Trophoblast cell (in vitro differentiated cells and primary cell): ENCODE measurements at regions not wholly inside any gene's neighbourhood (a gene's known extent, or its start where the extent isn't known, plus 50 kb on each side); places are given as distances from the start of the nearest gene placed in this dataset.

Experiments
- DNase-seq, 2 donors: peaks; one replicate each; pipeline ENCODE4 v3.0.0-alpha.2; 2016
- H2AFZ ChIP-seq: 2 replicates; pipeline ENCODE4 v1.6.1; 2013; ENCODE audit warnings: low read length, moderate library complexity, mild to moderate bottlenecking; ENCODE audit not compliant: insufficient read depth, poor library complexity
- H2AK5ac ChIP-seq: 2 replicates; pipeline ENCODE4 v1.6.1; 2013; ENCODE audit warnings: mild to moderate bottlenecking, low read length
- H2BK120ac ChIP-seq: 2 replicates; pipeline ENCODE4 v1.6.1; 2013; ENCODE audit warnings: low read length, mild to moderate bottlenecking, moderate library complexity; ENCODE audit not compliant: insufficient read depth, poor library complexity
- H2BK12ac ChIP-seq: 2 replicates; pipeline ENCODE4 v1.6.1; 2013; ENCODE audit warnings: mild to moderate bottlenecking, low read length, moderate library complexity
- H2BK5ac ChIP-seq: 2 replicates; pipeline ENCODE4 v1.6.1; 2013; ENCODE audit warnings: low read length, low read depth, moderate library complexity, mild to moderate bottlenecking; ENCODE audit not compliant: poor library complexity
- H3K14ac ChIP-seq: 2 replicates; pipeline ENCODE4 v1.6.1; 2013; ENCODE audit warnings: mild to moderate bottlenecking, low read length
- H3K18ac ChIP-seq: 2 replicates; pipeline ENCODE4 v1.6.1; 2013; ENCODE audit warnings: mild to moderate bottlenecking, low read length
- H3K23ac ChIP-seq: 2 replicates; pipeline ENCODE4 v1.6.1; 2013; ENCODE audit warnings: low read length
- H3K27ac ChIP-seq: 2 replicates; pipeline ENCODE4 v1.5.1; 2013; ENCODE audit warnings: low read depth, mild to moderate bottlenecking, inconsistent platforms, low read length, moderate library complexity
- H3K27me3 ChIP-seq: 2 replicates; pipeline ENCODE4 v1.6.1; 2013; ENCODE audit warnings: inconsistent platforms, mild to moderate bottlenecking, low read length, moderate library complexity; ENCODE audit not compliant: insufficient read depth
- H3K36me3 ChIP-seq, 2 experiments: 1 replicate in 1 of 2; 2 replicates in 1 of 2; pipeline ENCODE4 v1.6.1; 2013; ENCODE audit warnings: low read length in 2 of 2, mild to moderate bottlenecking in 2 of 2, moderate library complexity in 1 of 2; ENCODE audit not compliant: insufficient read depth in 2 of 2, control insufficient read depth in 1 of 2
- H3K4ac ChIP-seq: 2 replicates; pipeline ENCODE4 v1.6.1; 2013; ENCODE audit warnings: low read depth, mild to moderate bottlenecking, low read length, moderate library complexity
- H3K4me1 ChIP-seq, 2 experiments: 1 replicate in 1 of 2; 2 replicates in 1 of 2; pipeline ENCODE4 v1.6.1; 2013; ENCODE audit warnings: low read length in 2 of 2, mild to moderate bottlenecking in 2 of 2, moderate library complexity in 1 of 2; ENCODE audit not compliant: insufficient read depth in 2 of 2, control insufficient read depth in 1 of 2
- H3K4me2 ChIP-seq: 2 replicates; pipeline ENCODE4 v1.6.1; 2013; ENCODE audit warnings: inconsistent platforms, mild to moderate bottlenecking, low read length, moderate library complexity
- H3K4me3 ChIP-seq: 2 replicates; pipeline ENCODE4 v1.5.1; 2013; ENCODE audit warnings: mild to moderate bottlenecking, low read depth, low read length, inconsistent platforms
- H3K79me1 ChIP-seq: one replicate; pipeline ENCODE4 v1.6.1; 2013; ENCODE audit warnings: low read length
- H3K79me2 ChIP-seq: 2 replicates; pipeline ENCODE4 v1.6.1; 2013; ENCODE audit warnings: low read length, mild to moderate bottlenecking; ENCODE audit not compliant: control insufficient read depth, insufficient read depth, poor library complexity
- H3K9ac ChIP-seq: 2 replicates; pipeline ENCODE4 v1.6.1; 2013; ENCODE audit warnings: mild to moderate bottlenecking, low read length
- H3K9me3 ChIP-seq: 2 replicates; pipeline ENCODE4 v1.6.1; 2013; ENCODE audit warnings: low read depth, mild to moderate bottlenecking, control low read depth, inconsistent platforms, low read length; ENCODE audit not compliant: insufficient read depth
- H4K12ac ChIP-seq: 2 replicates; pipeline ENCODE4 v1.6.1; 2013; ENCODE audit warnings: low read depth, mild to moderate bottlenecking, low read length, moderate library complexity
- H4K8ac ChIP-seq: 2 replicates; pipeline ENCODE4 v1.6.1; 2013; ENCODE audit warnings: low read depth, mild to moderate bottlenecking, low read length, moderate library complexity
- H4K91ac ChIP-seq: one replicate; pipeline ENCODE4 v1.6.1; 2013; ENCODE audit warnings: low read depth, mild to moderate bottlenecking, low read length, moderate library complexity
- whole genome bisulfite sequencing: extraction: QIAGEN DNeasy Blood & Tissue Kit; methylation state at CpG from one replicate; pipeline ENCODE4 v1.1.7; 2013; ENCODE audit warnings: missing lambda C conversion rate; ENCODE audit not compliant: insufficient read length, insufficient coverage; ENCODE audit errors: extremely low coverage; 5-methylcytosine and 5-hydroxymethylcytosine counted together

GRCh38 chr1:68329096-68329835 is 96.9 kb upstream of the WLS start:
- no peak overlapping the region for H2BK120ac ChIP-seq
- no CpG with 5 or more reads among the region's 1 CpG for WGBS

GRCh38 chr1:68328490-68328889 is 96.2 kb upstream of the WLS start:
- Histone ChIP-seq H3K27ac (no peak overlapping the region), H3K23ac (no peak overlapping the region), H3K9ac (no peak overlapping the region), H3K79me2 (no peaks in the 10 kb centered on the region), H3K4ac (no peak overlapping the region), H2AFZ (no peak overlapping the region), H2BK5ac (no peak overlapping the region), H3K9me3 (no peaks in the 10 kb centered on the region), H4K12ac (no peak overlapping the region), H3K14ac (no peak overlapping the region), H3K27me3 (no peaks in the 10 kb centered on the region), H3K4me2 (no peak overlapping the region), H2BK120ac (no peak overlapping the region), H3K79me1 (peaks cover 3% of the 10 kb centered on the region), H4K8ac (no peak overlapping the region), H2BK12ac (no peak overlapping the region), H2AK5ac (no peak overlapping the region), H3K18ac (no peak overlapping the region), H4K91ac (no peak overlapping the region), H3K4me1 (peaks cover 3 to 6% of the 10 kb centered on the region in 2 experiments), H3K36me3 (no peaks in the 10 kb centered on the region), H3K4me3 (no peak overlapping the region)
- no peak for DNase-seq
- WGBS: no CpG with 5 or more reads among the region's 1 CpG

More at GRCh38 chr1:68329096-68329835, 96.9 kb upstream of the WLS start:
- H2AFZ ChIP-seq: no peak overlapping the region
- no peaks in the 10 kb centered on the region for H3K79me1 ChIP-seq
- no peak overlapping the region for H3K18ac ChIP-seq
- H4K91ac ChIP-seq: no peak overlapping the region
- DNase-seq: no peak
- H2AK5ac ChIP-seq: no peak overlapping the region
- H3K23ac ChIP-seq: no peak overlapping the region
- no peak overlapping the region for H2BK5ac ChIP-seq
- H2BK12ac ChIP-seq: no peak overlapping the region
- no peak overlapping the region for H3K14ac ChIP-seq
- no peak overlapping the region for H3K4ac ChIP-seq
- no peak overlapping the region for H3K9ac ChIP-seq
- H3K36me3 ChIP-seq: no peaks in the 10 kb centered on the region
- H3K4me3 ChIP-seq: no peak overlapping the region
- H3K27ac ChIP-seq: no peak overlapping the region
- no peaks in the 10 kb centered on the region for H3K9me3 ChIP-seq
- no peaks in the 10 kb centered on the region for H3K27me3 ChIP-seq
- H3K4me2 ChIP-seq: no peak overlapping the region
- no peaks in the 10 kb centered on the region for H3K79me2 ChIP-seq
- no peak overlapping the region for H4K8ac ChIP-seq
- H3K4me1 ChIP-seq: peaks cover 0 to 1% of the 10 kb centered on the region in 2 experiments
- H4K12ac ChIP-seq: no peak overlapping the region

- Histone ChIP-seq H3K4me1 (peaks cover 4 to 15% of the 10 kb centered on the region in 2 experiments), H2AK5ac (no peak overlapping the region), H4K91ac (no peak overlapping the region), H3K79me1 (peaks cover 8% of the 10 kb centered on the region), H3K4me3 (no peak overlapping the region), H3K27ac (no peak overlapping the region), H3K4ac (no peak overlapping the region), H2BK5ac (no peak overlapping the region), H3K9ac (no peak overlapping the region), H3K23ac (no peak overlapping the region), H3K27me3 (no peaks in the 10 kb centered on the region), H3K4me2 (no peak overlapping the region), H4K12ac (no peak overlapping the region), H3K9me3 (no peaks in the 10 kb centered on the region), H3K14ac (no peak overlapping the region), H3K36me3 (no peaks in the 10 kb centered on the region), H3K79me2 (no peaks in the 10 kb centered on the region), H2BK120ac (no peak overlapping the region), H2BK12ac (no peak overlapping the region), H2AFZ (no peak overlapping the region), H4K8ac (no peak overlapping the region), H3K18ac (no peak overlapping the region)
- DNase-seq: no peak
- WGBS: no CpG with 5 or more reads among the region's 3 CpGs
Measured at GRCh38 chr1:68327414-68327813, 95.1 kb upstream of the WLS start.

GRCh38 chr1:68326481-68326880 is 94.2 kb upstream of the WLS start:
- Histone ChIP-seq H3K27ac (no peak overlapping the region), H3K4ac (no peak overlapping the region), H2BK12ac (no peak overlapping the region), H3K14ac (no peak overlapping the region), H4K91ac (no peak overlapping the region), H3K4me2 (no peak overlapping the region), H2AFZ (no peak overlapping the region), H4K8ac (no peak overlapping the region), H3K27me3 (no peaks in the 10 kb centered on the region), H3K9ac (no peak overlapping the region), H4K12ac (no peak overlapping the region), H3K36me3 (no peaks in the 10 kb centered on the region), H3K4me3 (no peak overlapping the region), H3K4me1 (peaks cover 4 to 15% of the 10 kb centered on the region in 2 experiments), H3K18ac (no peak overlapping the region), H3K79me1 (peaks cover 8% of the 10 kb centered on the region), H3K9me3 (no peaks in the 10 kb centered on the region), H2BK120ac (no peak overlapping the region), H2AK5ac (no peak overlapping the region), H3K79me2 (no peaks in the 10 kb centered on the region), H2BK5ac (no peak overlapping the region), H3K23ac (no peak overlapping the region)
- no CpG with 5 or more reads among the region's 2 CpGs for whole genome bisulfite sequencing
- no peak for DNase-seq
